G401.6 (cell line): ENCODE measurements at regions not wholly inside any gene's neighbourhood (a gene's known extent, or its start where the extent isn't known, plus 50 kb on each side); places are given as distances from the start of the nearest gene placed in this dataset.
"Not testable (repeated sequence)": the region's sequence is repeated elsewhere in the genome, so short reads cannot be mapped to it uniquely, and the experiment has no call there.

Source experiments
- FAIRE-seq: peaks from 2 replicates; lab custom pipeline; 2012; peaks lifted over from hg19 to GRCh38; lab: Jason Lieb, UNC

DNA sequence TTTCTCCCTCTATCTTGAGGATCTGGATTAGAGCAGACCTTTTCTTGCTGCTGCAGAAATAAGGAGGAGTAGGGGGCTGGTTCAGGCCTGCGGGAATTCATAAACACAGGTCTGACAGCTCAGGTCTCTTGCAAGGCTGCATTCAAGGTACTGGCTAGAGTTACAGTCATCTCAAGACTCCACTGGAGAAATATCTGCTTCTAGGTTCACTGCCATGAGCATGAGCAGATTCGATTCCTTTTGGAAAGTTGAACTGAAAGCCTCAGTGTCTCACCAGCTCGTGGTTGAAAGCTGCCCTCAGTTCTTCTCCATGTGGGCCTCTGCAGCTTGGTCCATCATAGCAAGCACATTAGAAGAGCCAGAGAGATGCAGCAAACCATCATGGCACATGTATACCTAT is 124.4 kb upstream of the SETBP1 start:
- no peak for FAIRE-seq

DNA sequence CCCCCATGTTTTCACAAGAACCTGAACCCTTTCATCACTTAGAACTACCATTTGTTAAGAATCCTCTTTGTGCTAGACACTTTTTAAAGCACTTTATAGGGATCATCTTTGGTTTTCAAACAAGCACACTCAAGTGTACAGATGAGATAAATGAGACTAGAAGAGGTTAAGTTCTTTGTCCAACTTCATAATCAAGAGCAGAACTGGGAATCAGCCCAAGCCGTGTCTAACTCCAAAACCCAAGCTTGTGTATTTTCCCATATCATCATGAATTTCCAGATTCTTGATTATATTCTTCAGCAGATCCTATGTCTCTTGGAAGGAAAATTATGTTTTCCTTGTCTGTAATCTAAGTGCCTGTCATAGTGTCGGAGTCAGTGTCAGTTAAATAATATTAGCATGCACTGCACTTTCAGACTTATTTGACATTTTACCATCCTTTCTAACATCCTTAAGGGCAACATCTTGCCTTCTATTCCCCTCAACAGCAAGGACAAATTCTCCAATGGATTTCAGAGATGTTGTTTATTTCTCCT is 123.0 kb upstream of the SETBP1 start:
- no peak for FAIRE-seq

GRCh38 chr18:44558767-44559166 is 121.9 kb upstream of the SETBP1 start:
- FAIRE-seq: no peak

GRCh38 chr18:44562986-44563385 is 117.7 kb upstream of the SETBP1 start:
- no peak for FAIRE-seq

DNA sequence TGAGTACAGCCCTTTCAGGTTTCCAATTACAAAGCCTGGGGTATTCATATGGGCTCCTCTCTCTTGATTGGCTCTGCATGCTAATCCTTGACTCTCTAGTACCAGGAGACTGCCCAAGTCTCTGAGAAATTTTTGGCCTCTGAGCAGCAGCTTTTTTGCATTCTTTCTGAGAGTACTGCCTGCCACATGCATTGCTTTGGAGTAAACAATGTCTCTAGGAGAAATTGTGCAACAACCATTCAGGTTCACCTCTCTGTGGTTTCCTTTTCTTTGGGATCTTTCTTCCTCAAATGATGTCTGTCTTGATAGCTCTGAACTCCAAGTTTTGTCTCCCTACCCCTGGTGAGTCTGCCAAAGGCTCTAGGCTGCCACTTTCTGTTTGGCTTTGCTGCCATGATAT is 115.8 kb upstream of the SETBP1 start:
- no peak for FAIRE-seq

GRCh38 chr18:44568342-44568741 is 112.3 kb upstream of the SETBP1 start:
- no peak for FAIRE-seq

DNA sequence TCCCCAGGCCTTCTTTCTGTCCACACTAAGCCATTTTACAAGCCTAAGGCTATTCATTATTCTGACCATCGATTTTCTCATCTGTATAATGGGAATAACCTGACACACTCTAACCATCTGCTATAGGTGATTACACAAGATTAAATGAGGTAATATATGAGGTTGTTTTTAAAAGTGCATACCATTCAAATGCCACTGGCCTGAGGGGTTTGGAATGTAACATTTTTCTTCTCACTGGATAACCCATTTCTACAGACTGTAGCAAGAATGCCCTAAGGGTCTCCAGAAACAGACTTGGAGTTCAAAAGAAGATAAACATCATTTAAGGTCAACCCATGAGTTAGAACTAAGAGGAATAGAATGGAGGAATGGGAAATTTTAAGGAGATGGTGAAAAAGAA is 111.7 kb upstream of the SETBP1 start:
- FAIRE-seq: no peak

DNA sequence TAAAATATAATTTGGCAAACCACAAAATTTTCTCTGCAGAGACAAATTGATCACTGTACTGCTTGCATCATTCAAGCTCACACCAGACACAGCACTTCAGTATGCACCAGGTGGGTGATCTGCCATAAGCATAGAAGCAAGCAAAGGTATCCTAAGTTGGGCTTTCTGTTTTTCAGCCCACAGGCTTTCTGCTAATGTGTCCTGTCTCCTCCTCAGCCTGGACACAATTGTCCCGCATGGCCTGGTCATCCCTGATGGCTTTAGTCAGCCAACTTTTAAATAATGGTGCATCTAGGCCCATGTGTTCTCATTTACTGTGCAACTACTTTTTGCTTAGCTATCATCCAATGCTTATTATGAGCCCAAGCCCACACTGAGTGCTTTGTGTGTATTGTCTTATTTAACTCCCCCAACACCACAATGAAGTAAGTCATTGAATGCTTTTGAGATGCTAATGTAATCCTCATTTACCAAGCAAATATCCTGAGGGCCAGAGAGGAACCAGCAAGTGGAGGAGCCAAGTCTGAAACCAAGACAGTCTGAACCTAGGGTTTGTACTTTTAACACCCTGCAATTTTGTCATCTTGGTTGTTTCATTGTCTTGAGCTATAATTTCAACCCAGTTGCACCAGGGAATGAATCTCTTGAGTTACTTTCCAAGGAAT is 111.2 kb upstream of the SETBP1 start:
- FAIRE-seq: no peak

DNA sequence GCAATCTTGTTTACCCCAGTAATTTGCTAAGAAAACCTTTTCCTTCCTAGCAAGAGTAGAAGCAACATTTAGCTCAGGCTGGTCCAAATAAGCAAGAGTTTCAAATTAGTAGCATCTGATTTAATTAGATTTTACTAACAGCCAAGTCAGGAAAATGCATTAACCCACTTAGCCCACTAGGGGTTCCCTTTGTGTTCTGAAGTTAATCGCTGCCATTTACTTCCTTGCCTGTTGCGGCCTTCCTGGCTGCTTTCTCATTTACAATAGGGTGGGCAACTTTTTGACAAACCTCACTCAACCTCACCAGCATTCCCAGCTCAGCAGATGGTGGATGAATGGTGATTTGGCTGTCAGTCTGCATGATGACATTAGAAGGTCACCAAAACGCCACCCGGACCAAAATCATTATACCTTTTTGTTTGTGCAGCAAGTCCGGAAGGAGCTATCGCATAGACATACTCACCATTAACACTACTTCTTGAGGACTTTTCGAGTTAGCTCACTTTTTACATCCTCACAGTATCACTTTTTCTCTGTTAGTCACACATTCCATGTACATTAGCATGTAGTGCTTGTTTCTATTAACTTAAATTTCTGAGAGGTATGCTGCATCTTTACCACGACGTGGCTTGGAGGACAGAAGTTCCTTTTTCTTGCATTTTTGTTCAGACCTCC is 101.5 kb upstream of the SETBP1 start:
- FAIRE-seq: no peak

GRCh38 chr18:44579745-44580144 is 100.9 kb upstream of the SETBP1 start:
- FAIRE-seq: no peak

DNA sequence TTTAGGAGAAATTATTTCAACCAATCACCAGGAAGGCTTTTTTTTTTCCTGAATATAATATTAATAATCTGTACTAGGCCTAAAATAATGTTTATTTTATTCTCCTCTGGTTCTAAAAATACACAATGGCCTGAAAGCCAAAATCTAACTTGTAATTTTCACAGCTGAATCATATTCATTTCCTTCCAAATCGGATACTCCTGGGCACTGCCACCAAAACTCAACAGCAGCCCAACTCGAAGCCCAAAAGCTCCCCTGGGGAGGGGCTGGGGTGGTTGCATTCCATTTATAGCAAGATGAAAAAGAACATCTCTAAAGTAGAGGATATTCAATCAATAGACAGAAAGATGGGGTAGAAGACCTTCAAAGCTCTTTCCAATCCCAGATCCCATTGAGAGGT is 100.5 kb upstream of the SETBP1 start:
- FAIRE-seq: no peak

DNA sequence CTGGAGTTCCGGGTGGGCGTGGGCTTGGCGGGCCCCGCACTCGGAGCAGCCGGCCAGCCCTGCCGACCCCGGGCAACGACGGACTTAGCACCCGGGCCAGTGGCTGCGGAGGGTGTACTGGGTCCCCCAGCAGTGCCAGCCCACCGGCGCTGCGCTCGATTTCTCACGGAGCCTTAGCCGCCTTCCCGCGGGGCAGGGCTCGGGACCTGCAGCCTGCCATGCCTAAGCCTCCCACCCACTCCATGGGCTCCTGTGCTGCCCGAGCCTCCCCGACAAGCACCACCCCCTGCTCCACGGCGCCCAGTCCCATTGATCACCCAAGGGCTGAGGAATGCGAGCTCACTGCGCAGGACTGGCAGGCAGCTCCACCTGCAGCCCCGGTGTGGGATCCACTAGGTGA is 99.9 kb upstream of the SETBP1 start:
- not testable (repeated sequence) for FAIRE-seq

DNA sequence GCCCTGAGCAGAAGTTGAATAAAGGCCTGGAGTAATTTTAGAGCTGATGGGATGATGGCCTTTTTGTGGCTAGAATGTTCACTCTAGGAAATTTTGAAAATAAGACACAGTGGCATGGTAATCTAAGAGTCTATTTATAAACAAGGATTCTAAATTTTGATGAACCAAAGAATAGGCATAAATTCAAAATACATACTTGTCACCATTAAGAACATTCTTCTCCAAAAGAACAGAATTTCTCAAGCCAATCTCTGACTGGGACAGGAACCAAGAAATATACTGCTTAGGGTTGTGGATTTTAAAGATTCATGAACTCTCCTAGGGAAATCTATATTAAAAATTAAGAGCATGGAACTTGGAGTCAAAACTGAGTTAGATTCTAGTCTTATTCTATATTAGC is 98.2 kb upstream of the SETBP1 start:
- FAIRE-seq: no peak

- FAIRE-seq: no peak
Observed at GRCh38 chr18:44584900-44585299, 95.8 kb upstream of the SETBP1 start.

- no peak for FAIRE-seq
Observed at GRCh38 chr18:44586782-44587524, 93.7 kb upstream of the SETBP1 start.

DNA sequence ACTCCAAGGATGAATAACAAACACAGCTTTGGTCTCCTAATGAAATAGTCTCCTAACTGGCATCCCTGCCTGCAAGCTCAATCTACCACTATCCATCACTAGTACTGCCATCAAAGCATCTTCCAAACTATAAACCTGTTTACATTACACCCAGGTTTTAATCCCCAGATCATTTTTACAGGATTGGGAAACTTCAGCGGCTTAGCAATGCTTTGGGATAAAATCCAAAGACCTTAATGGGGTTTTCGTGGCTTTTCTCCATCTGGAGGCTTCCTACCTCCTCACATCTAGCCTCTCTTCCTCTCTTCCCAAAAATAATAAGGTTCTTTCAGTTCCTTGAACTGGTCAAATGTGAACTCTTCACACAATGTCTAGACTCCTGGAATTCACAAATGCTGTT is 92.2 kb upstream of the SETBP1 start:
- no peak for FAIRE-seq

DNA sequence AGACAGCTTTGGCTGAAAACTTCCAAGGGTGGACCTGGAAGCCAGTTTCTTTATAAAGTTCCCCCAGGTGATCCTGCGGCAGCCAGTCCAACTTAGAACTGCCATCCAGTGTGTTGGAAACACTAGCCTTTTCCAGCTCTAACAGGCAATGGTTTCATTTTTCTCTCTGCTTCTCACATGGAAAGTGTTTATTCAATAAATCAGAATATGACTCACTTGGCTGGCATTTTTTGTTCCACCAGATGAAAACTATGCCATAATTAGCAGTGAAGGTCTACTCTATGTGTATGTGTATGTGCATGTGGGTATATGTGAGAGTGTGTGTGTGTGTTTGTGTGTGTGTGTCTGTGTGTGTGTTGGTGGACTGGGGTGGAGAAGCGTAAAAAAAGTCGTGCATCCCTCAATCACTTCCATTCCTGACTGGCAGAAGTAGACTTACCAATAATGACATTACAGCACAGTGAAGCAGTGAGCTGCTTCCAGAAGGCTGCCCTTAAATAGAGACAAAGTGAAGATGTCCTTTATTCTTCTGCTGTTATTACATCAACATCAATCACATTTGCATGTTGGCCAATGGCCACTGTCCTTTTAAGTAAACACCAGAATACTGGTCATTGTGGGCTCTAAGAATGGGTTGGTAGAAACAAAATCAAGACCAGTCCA is 90.9 kb upstream of the SETBP1 start:
- FAIRE-seq: no peak

- FAIRE-seq: no peak
Observed at GRCh38 chr18:44590956-44591670, 89.6 kb upstream of the SETBP1 start.

DNA sequence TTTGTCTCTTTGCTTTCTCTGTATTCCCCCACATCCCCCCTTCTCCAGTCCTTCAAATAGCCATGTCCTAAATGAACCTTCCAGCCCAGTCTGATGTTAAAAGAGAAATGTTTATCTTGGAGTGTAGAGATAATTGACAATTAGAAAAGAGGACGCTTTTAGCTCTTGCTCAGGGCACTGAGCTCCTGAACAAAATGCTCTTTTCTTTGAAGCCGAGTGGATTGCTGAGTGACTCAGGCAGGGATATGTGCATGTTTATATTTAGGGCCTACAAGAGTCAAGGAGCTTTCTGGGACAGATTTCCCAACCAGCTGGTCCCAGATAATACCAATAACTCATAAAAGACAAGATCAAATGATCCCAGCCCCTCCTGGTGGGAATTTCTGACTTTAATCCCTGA is 88.0 kb upstream of the SETBP1 start:
- FAIRE-seq: no peak

DNA sequence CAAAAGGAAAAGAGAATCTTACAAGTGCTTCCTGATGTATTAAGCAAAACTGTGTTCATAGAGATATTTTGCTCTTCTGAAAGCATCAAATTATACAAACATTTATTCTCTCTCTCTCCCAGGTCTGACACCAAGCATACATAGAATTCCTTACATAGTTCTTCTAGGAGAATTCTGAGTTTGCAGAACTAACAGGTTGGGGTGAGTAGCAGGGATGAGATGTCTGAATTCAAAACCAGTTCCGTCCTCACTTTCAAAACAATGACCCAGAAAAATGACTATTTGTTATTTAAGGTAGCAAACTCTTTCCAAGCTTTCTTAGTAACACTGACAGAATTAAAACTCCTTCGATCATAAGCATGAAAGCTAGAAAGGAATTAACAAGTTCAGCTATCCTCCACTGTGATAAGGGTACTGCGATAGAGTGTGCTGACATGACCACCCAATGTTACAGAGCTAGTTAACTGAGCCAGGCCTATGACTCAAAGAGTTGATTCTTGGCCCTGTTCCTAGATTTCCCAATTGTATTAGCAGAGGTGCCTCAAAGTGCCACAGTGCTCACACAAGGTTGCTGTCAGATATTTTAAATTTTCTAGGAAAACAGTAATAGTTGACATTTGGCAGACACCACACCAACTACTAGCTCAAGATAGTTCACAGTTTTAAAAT is 85.8 kb upstream of the SETBP1 start:
- no peak for FAIRE-seq

DNA sequence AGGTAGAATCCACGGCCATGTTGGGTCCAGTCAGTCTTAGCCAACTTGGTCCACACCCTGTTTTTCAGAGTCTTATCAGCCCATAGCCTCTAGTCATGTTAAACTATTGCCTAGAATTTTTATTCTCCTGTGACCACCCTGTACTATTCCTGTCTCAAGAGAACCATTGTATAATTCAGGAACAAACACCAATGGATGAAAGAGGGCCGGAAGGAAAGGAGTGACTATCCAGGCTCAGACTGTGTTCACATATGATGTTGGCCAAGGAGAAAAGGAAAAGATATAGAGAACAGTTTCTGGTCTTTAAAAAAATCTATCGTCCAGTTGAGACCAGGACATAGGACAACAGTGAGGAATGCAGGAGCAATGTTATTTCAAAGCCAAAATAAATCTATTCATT is 82.9 kb upstream of the SETBP1 start:
- no peak for FAIRE-seq

- FAIRE-seq: no peak
Observed at GRCh38 chr18:44598514-44598913, 82.2 kb upstream of the SETBP1 start.
